H1 (cell line): ENCODE measurements at regions not wholly inside any gene's neighbourhood (a gene's known extent, or its start where the extent isn't known, plus 50 kb on each side); places are given as distances from the start of the nearest gene placed in this dataset.

Experiments used
- CTCF ChIA-PET: fragments of 300-600 bp; sonication (Branson Sonifier 250); formaldehyde crosslinking; loops from one replicate; lab custom pipeline; 2021; ENCODE audit not compliant: partially characterized antibody; lab: Charles Lee
- POLR2A ChIA-PET: fragments of 300-600 bp; sonication (Branson Sonifier 250); formaldehyde crosslinking; loops from one replicate; lab custom pipeline; 2021; ENCODE audit warnings: inconsistent platforms; ENCODE audit not compliant: partially characterized antibody; lab: Charles Lee
- DNase-seq, 2 experiments: peaks; one replicate each; pipeline versions ENCODE4 v3.0.0 to v3.0.0-alpha.2; 2010 to 2022; ENCODE audit warnings: low spot score in 2 of 2, low read depth in 1 of 2, mixed read lengths in 1 of 2
- FAIRE-seq: peaks from 2 replicates; lab custom pipeline; 2011; peaks lifted over from hg19 to GRCh38; lab: Jason Lieb, UNC
- H2AFZ ChIP-seq: 2 replicates; pipeline ENCODE4 v1.8.1; 2012; ENCODE audit warnings: low read length, inconsistent platforms
- H2AK5ac ChIP-seq: 2 replicates; pipeline ENCODE4 v1.6.1; 2013; ENCODE audit warnings: low read depth, low read length
- H2BK120ac ChIP-seq: replicated peaks from 2 replicates; pipeline ENCODE3; 2013; ENCODE audit warnings: low read depth, low read length, inconsistent platforms
- H2BK12ac ChIP-seq: 2 replicates; pipeline ENCODE4 v1.6.1; 2013; ENCODE audit warnings: low read depth, low read length
- H2BK15ac ChIP-seq: 2 replicates; pipeline ENCODE4 v1.6.1; 2013; ENCODE audit warnings: low read length
- H2BK20ac ChIP-seq: 2 replicates; pipeline ENCODE4 v1.6.1; 2013; ENCODE audit warnings: low read length
- H2BK5ac ChIP-seq: 2 replicates; pipeline ENCODE4 v1.6.1; 2013; ENCODE audit warnings: low read depth, low read length
- H3K14ac ChIP-seq: 2 replicates; pipeline ENCODE4 v1.6.1; 2013; ENCODE audit warnings: inconsistent platforms; ENCODE audit not compliant: insufficient read length
- H3K18ac ChIP-seq: 2 replicates; pipeline ENCODE4 v1.6.1; 2013; ENCODE audit warnings: low read length; ENCODE audit errors: extremely low read depth
- H3K23ac ChIP-seq: 2 replicates; pipeline ENCODE4 v1.6.1; 2013; ENCODE audit warnings: inconsistent platforms; ENCODE audit not compliant: insufficient read length
- H3K23me2 ChIP-seq: 2 replicates; pipeline ENCODE4 v1.6.1; 2013; ENCODE audit warnings: low read depth, low read length
- H3K27ac ChIP-seq: 2 replicates; pipeline ENCODE4 v1.6.1; 2011; ENCODE audit warnings: low read depth, low read length, inconsistent platforms
- H3K27me3 ChIP-seq, 4 experiments: replicated peaks in 1 of 4; 1 replicate in 1 of 4; 2 replicates in 3 of 4; pipeline versions ENCODE4 v1.6.1 to v1.8.1; 2011 to 2013; ENCODE audit warnings: low read length in 3 of 4, mild to moderate bottlenecking in 3 of 4, inconsistent platforms in 2 of 4, mixed read lengths in 2 of 4, moderate library complexity in 1 of 4; ENCODE audit not compliant: control insufficient read depth in 3 of 4, insufficient read depth in 3 of 4; ENCODE audit errors: extremely low read depth in 1 of 4
- H3K36me3 ChIP-seq, 4 experiments: 2 replicates each; pipeline versions ENCODE4 v1.6.1 to v1.8.1; 2011 to 2013; ENCODE audit warnings: mild to moderate bottlenecking in 4 of 4, low read length in 3 of 4, moderate library complexity in 2 of 4, control low read depth in 1 of 4, inconsistent platforms in 1 of 4; ENCODE audit not compliant: insufficient read depth in 4 of 4, control insufficient read depth in 2 of 4
- H3K4ac ChIP-seq: replicated peaks from 2 replicates; pipeline ENCODE3; 2013; ENCODE audit warnings: low read length, low read depth, mixed read lengths, inconsistent platforms; ENCODE audit not compliant: insufficient read length
- H3K4me1 ChIP-seq, 4 experiments: replicated peaks in 1 of 4; 1 replicate in 1 of 4; 2 replicates in 3 of 4; pipeline versions ENCODE4 v1.6.1 to v1.8.1; 2011 to 2013; ENCODE audit warnings: low read length in 3 of 4, inconsistent platforms in 2 of 4, mixed read lengths in 1 of 4; ENCODE audit not compliant: insufficient read depth in 4 of 4, control insufficient read depth in 3 of 4
- H3K4me2 ChIP-seq, 2 experiments: 2 replicates each; pipeline versions ENCODE4 v1.6.1 to v1.8.1; 2011 to 2013; ENCODE audit warnings: low read depth in 2 of 2, low read length in 2 of 2, control low read depth in 1 of 2, inconsistent platforms in 1 of 2, mild to moderate bottlenecking in 1 of 2; ENCODE audit not compliant: insufficient read depth in 1 of 2
- H3K4me3 ChIP-seq, 4 experiments: fragments of 200-600, 300-600 bp in 1 of 4; sonication (generic), shearing (Covaris generic), sonication (Bioruptor Twin) in 1 of 4; 2 replicates each; pipeline versions ENCODE4 v1.5.1 to v1.8.1; 2011 to 2016; ENCODE audit warnings: low read length in 4 of 4, low read depth in 3 of 4, control low read depth in 2 of 4, inconsistent platforms in 2 of 4, mild to moderate bottlenecking in 2 of 4, mixed read lengths in 1 of 4, moderate library complexity in 1 of 4; ENCODE audit not compliant: insufficient read depth in 2 of 4; ENCODE audit errors: extremely low read depth in 1 of 4
- H3K56ac ChIP-seq: replicated peaks from 2 replicates; pipeline ENCODE3; 2013; ENCODE audit warnings: low read depth, mild to moderate bottlenecking, mixed read lengths, low read length, inconsistent platforms; ENCODE audit not compliant: insufficient read length
- H3K79me1 ChIP-seq: 2 replicates; pipeline ENCODE4 v1.6.1; 2013; ENCODE audit warnings: low read depth, low read length, control low read depth
- H3K79me2 ChIP-seq, 2 experiments: 2 replicates each; pipeline versions ENCODE4 v1.6.1 to v1.8.1; 2012 to 2013; ENCODE audit warnings: low read length in 2 of 2, mild to moderate bottlenecking in 2 of 2, inconsistent platforms in 1 of 2; ENCODE audit not compliant: insufficient read depth in 2 of 2, control insufficient read depth in 1 of 2
- H3K9ac ChIP-seq, 4 experiments: replicated peaks in 1 of 4; 1 replicate in 1 of 4; 2 replicates in 3 of 4; pipeline versions ENCODE4 v1.6.1 to v1.8.1; 2011 to 2013; ENCODE audit warnings: low read depth in 3 of 4, low read length in 3 of 4, control low read depth in 2 of 4, mild to moderate bottlenecking in 2 of 4, moderate library complexity in 2 of 4, inconsistent platforms in 1 of 4; ENCODE audit errors: extremely low read depth in 1 of 4
- H3K9me3 ChIP-seq, 2 experiments: 2 replicates each; pipeline versions ENCODE4 v1.6.1 to v1.8.1; 2012 to 2013; ENCODE audit warnings: mild to moderate bottlenecking in 2 of 2, moderate library complexity in 2 of 2, control low read depth in 1 of 2, inconsistent platforms in 1 of 2, low read depth in 1 of 2, low read length in 1 of 2, mixed read lengths in 1 of 2; ENCODE audit not compliant: insufficient read depth in 2 of 2
- H4K20me1 ChIP-seq, 2 experiments: replicated peaks in 1 of 2; 2 replicates each; pipeline versions ENCODE3 to v1.8.1; 2011 to 2013; ENCODE audit warnings: inconsistent platforms in 2 of 2, low read length in 2 of 2, mild to moderate bottlenecking in 1 of 2; ENCODE audit not compliant: insufficient read depth in 2 of 2, control insufficient read depth in 1 of 2
- H4K5ac ChIP-seq: 2 replicates; pipeline ENCODE4 v1.6.1; 2013; ENCODE audit warnings: low read length, low read depth, mixed read lengths, inconsistent platforms; ENCODE audit not compliant: insufficient read length
- H4K8ac ChIP-seq: 2 replicates; pipeline ENCODE4 v1.8.0; 2013; ENCODE audit warnings: mild to moderate bottlenecking, moderate library complexity, low read length, inconsistent platforms; ENCODE audit not compliant: insufficient read depth; ENCODE audit errors: extremely low read depth
- H4K91ac ChIP-seq: replicated peaks from 2 replicates; pipeline ENCODE3; 2013; ENCODE audit warnings: low read length, mixed read lengths, inconsistent platforms; ENCODE audit not compliant: insufficient read length
- ASH2L ChIP-seq: fragments of 200-600, 300-600 bp; sonication (generic); IDR thresholded peaks from one replicate; pipeline ENCODE4 v1.7.1; 2017; ENCODE audit warnings: low read length
- ATF2 ChIP-seq: IDR thresholded peaks from 2 replicates; pipeline ENCODE4 v1.6.1; 2012; ENCODE audit warnings: low read length, inconsistent platforms
- CEBPB ChIP-seq: IDR thresholded peaks from 2 replicates; pipeline ENCODE4 v1.6.1; 2012; ENCODE audit warnings: low read depth, low read length
- EGR1 ChIP-seq: IDR thresholded peaks from 2 replicates; pipeline ENCODE4 v1.6.1; 2011; ENCODE audit warnings: low read depth, low read length, borderline replicate concordance
- EZH2 ChIP-seq: fragments of 200-600 bp; sonication (generic); IDR thresholded peaks from 2 replicates; pipeline ENCODE4 v1.7.1; 2012; ENCODE audit warnings: low read depth, mild to moderate bottlenecking, moderate library complexity, low read length, inconsistent platforms; ENCODE audit not compliant: severe bottlenecking
- GABPA ChIP-seq: IDR thresholded peaks from 2 replicates; pipeline ENCODE4 v1.6.1; 2011; ENCODE audit warnings: mild to moderate bottlenecking, low read length, moderate library complexity, borderline replicate concordance; ENCODE audit not compliant: insufficient read depth
- NANOG ChIP-seq: IDR thresholded peaks from 2 replicates; pipeline ENCODE4 v1.6.1; 2011; ENCODE audit warnings: low read length, low read depth, mild to moderate bottlenecking, inconsistent platforms; ENCODE audit not compliant: insufficient read depth, poor library complexity, severe bottlenecking
- POU5F1 ChIP-seq: IDR thresholded peaks from 2 replicates; pipeline ENCODE4 v1.6.1; 2011; ENCODE audit warnings: low read depth, mild to moderate bottlenecking, low read length, moderate library complexity
- RFX5 ChIP-seq: IDR thresholded peaks from 2 replicates; pipeline ENCODE4 v1.6.1; 2011; ENCODE audit warnings: low read depth, low read length, improper control_type of control experiment, borderline replicate concordance
- RXRA ChIP-seq: IDR thresholded peaks from 2 replicates; pipeline ENCODE4 v1.6.1; 2011; ENCODE audit warnings: low read depth, mild to moderate bottlenecking, low read length, moderate library complexity; ENCODE audit not compliant: insufficient read depth
- SUZ12 ChIP-seq: fragments of 200-600 bp; sonication (generic); IDR thresholded peaks from 2 replicates; pipeline ENCODE4 v1.6.1; 2012; ENCODE audit warnings: mild to moderate bottlenecking, inconsistent platforms, low read length, moderate library complexity, mixed read lengths
- TAF7 ChIP-seq: optimal IDR thresholded peaks from 2 replicates; pipeline ENCODE3; 2011; ENCODE audit warnings: low read depth, mild to moderate bottlenecking, inconsistent platforms, low read length, moderate library complexity, borderline replicate concordance
- ZNF274 ChIP-seq: IDR thresholded peaks from 2 replicates; pipeline ENCODE4 v1.7.0; 2012; ENCODE audit warnings: low read length, borderline replicate concordance; ENCODE audit errors: extremely low read depth
- WGBS, 2 experiments: shearing (Covaris generic) in 1 of 2; methylation state at CpG; one replicate each; pipeline versions ENCODE4 v1.1.6 to v1.1.7; 2013 to 2015; ENCODE audit warnings: low lambda C conversion rate in 2 of 2, mixed read lengths in 2 of 2, inconsistent platforms in 1 of 2, low coverage in 1 of 2, missing lambda C conversion rate in 1 of 2; ENCODE audit not compliant: insufficient replicate concordance in 2 of 2, insufficient coverage in 1 of 2, insufficient read length in 1 of 2; ENCODE audit errors: extremely low coverage in 1 of 2, missing lambda C conversion rate in 1 of 2; 5-methylcytosine and 5-hydroxymethylcytosine counted together

GRCh38 chr6:903761-904160, 210.8 kb upstream of the EXOC2 start:
- H2AK5ac ChIP-seq, result no peak overlapping the region
- POLR2A ChIA-PET, result no interaction called here
- no peak overlapping the region for H3K23ac ChIP-seq
- H3K9me3 ChIP-seq, result no peaks in the 10 kb centered on the region
- no peak overlapping the region for H2BK20ac ChIP-seq
- 89% methylated on average over 6 of the region's 6 CpGs; no CpG with 5 or more reads in 1 of the 2 experiments for WGBS, 2 experiments
- no peaks in the 10 kb centered on the region for H3K79me2 ChIP-seq
- no peak overlapping the region for H3K18ac ChIP-seq
- no peak overlapping the region for H3K4me2 ChIP-seq
- CTCF ChIA-PET, result no interaction called here
- no peak overlapping the region for H3K56ac ChIP-seq
- H2BK12ac ChIP-seq, result no peak overlapping the region
- no peak overlapping the region for H3K4me3 ChIP-seq
- no peaks in the 10 kb centered on the region for H3K23me2 ChIP-seq
- no peak overlapping the region for H2BK5ac ChIP-seq
- DNase-seq, result no peak
- no peaks in the 10 kb centered on the region for H3K27me3 ChIP-seq
- no peak overlapping the region for H2BK15ac ChIP-seq
- H3K79me1 ChIP-seq, result no peaks in the 10 kb centered on the region
- H3K4me1 ChIP-seq, result no peaks in the 10 kb centered on the region
- H3K9ac ChIP-seq, result no peak overlapping the region
- H4K20me1 ChIP-seq, result no peaks in the 10 kb centered on the region
- no peak overlapping the region for H4K8ac ChIP-seq
- H4K91ac ChIP-seq, result no peak overlapping the region
- no peak for FAIRE-seq
- H2BK120ac ChIP-seq, result no peak overlapping the region
- no peaks in the 10 kb centered on the region for H3K36me3 ChIP-seq
- H3K14ac ChIP-seq, result no peak overlapping the region
- no peak overlapping the region for H3K4ac ChIP-seq
- H2AFZ ChIP-seq, result no peak overlapping the region
- no peak overlapping the region for H4K5ac ChIP-seq
- no peak overlapping the region for H3K27ac ChIP-seq
- TF ChIP-seq SUZ12 (no peak), ZNF274 (no peak), TAF7 (no peak), EZH2 (no peak), EGR1 (no peak), CEBPB (no peak), NANOG (no peak), RFX5 (no peak), POU5F1 (no peak), RXRA (no peak), GABPA (no peak), ATF2 (no peak), ASH2L (no peak)
